ENCODE measurements at regions not wholly inside any gene's neighbourhood (a gene's known extent, or its start where the extent isn't known, plus 50 kb on each side); places are given as distances from the start of the nearest gene placed in this dataset.

- Histone ChIP-seq H3K27me3 (no peaks in the 10 kb centered on the region), H3K4me1 (peaks cover 5% of the 10 kb centered on the region), H3K9me3 (no peaks in the 10 kb centered on the region), H3K27ac (no peak overlapping the region), H3K4me3 (no peak overlapping the region), H3K36me3 (no peaks in the 10 kb centered on the region)
- TF ChIP-seq CTCF (IDR thresholded peaks at IDR 0.05), result no peak
- ATAC-seq, result no peak
- intact Hi-C loops (cut with DNase I), result no loop called here
- no peak for DNase-seq
Observed at GRCh38 chr17:65436871-65437270, 124.6 kb downstream of the AXIN2 start.

GRCh38 chr17:65434878-65435277 lies 126.6 kb downstream of the AXIN2 start:
- intact Hi-C loops (cut with DNase I), result no loop called here
- no peak for ATAC-seq
- Histone ChIP-seq H3K4me1 (peaks cover 5% of the 10 kb centered on the region), H3K36me3 (no peaks in the 10 kb centered on the region), H3K27me3 (no peaks in the 10 kb centered on the region), H3K27ac (no peak overlapping the region), H3K4me3 (no peak overlapping the region), H3K9me3 (no peaks in the 10 kb centered on the region)
- DNase-seq, result no peak
- TF ChIP-seq CTCF (IDR thresholded peaks at IDR 0.05), result no peak

- Histone ChIP-seq H3K27me3 (no peaks in the 10 kb centered on the region), H3K36me3 (no peaks in the 10 kb centered on the region), H3K4me3 (no peak overlapping the region), H3K27ac (peak overlapping the region; percentile 4), H3K4me1 (peaks cover 5% of the 10 kb centered on the region), H3K9me3 (no peaks in the 10 kb centered on the region)
- no peak for TF ChIP-seq CTCF (IDR thresholded peaks at IDR 0.05)
- intact Hi-C loops (cut with DNase I), result no loop called here
- no peak for DNase-seq
- no peak for ATAC-seq
Observed at GRCh38 chr17:65434251-65434650, 127.2 kb downstream of the AXIN2 start.

GRCh38 chr17:65433592-65433991 lies 127.9 kb downstream of the AXIN2 start:
- intact Hi-C loops (cut with DNase I), result no loop called here
- Histone ChIP-seq H3K27me3 (no peaks in the 10 kb centered on the region), H3K4me3 (no peak overlapping the region), H3K4me1 (peaks cover 5% of the 10 kb centered on the region), H3K36me3 (no peaks in the 10 kb centered on the region), H3K27ac (peak overlapping the region; percentile 4), H3K9me3 (no peaks in the 10 kb centered on the region)
- DNase-seq, result no peak
- no peak for TF ChIP-seq CTCF (IDR thresholded peaks at IDR 0.05)
- no peak for ATAC-seq

GRCh38 chr17:65433157-65433556 lies 128.3 kb downstream of the AXIN2 start:
- H3K4me3 ChIP-seq, result no peak overlapping the region
- no peak for ATAC-seq
- intact Hi-C loops (cut with DNase I), result no loop called here
- H3K9me3 ChIP-seq, result no peaks in the 10 kb centered on the region
- H3K27ac ChIP-seq, result peak overlapping the region; percentile 4
- H3K36me3 ChIP-seq, result no peaks in the 10 kb centered on the region
- TF ChIP-seq CTCF (IDR thresholded peaks at IDR 0.05), result no peak
- no peak for DNase-seq
- peaks cover 5% of the 10 kb centered on the region for H3K4me1 ChIP-seq
- no peaks in the 10 kb centered on the region for H3K27me3 ChIP-seq

GRCh38 chr17:65431116-65431515 lies 130.3 kb downstream of the AXIN2 start:
- no peak overlapping the region for H3K27ac ChIP-seq
- intact Hi-C loops (cut with DNase I), result no loop called here
- H3K27me3 ChIP-seq, result no peaks in the 10 kb centered on the region
- DNase-seq, result no peak
- ATAC-seq, result no peak
- peaks cover 5% of the 10 kb centered on the region for H3K4me1 ChIP-seq
- no peak overlapping the region for H3K4me3 ChIP-seq
- no peak for TF ChIP-seq CTCF (IDR thresholded peaks at IDR 0.05)
- H3K36me3 ChIP-seq, result no peaks in the 10 kb centered on the region
- no peaks in the 10 kb centered on the region for H3K9me3 ChIP-seq
